ENCODE measurements at regions not wholly inside any gene's neighbourhood (a gene's known extent, or its start where the extent isn't known, plus 50 kb on each side); places are given as distances from the start of the nearest gene placed in this dataset.
"Not testable (repeated sequence)": the region's sequence is repeated elsewhere in the genome, so short reads cannot be mapped to it uniquely, and the experiment has no call there.

GRCh38 chr2:120646994-120647393, 88.7 kb upstream of the GLI2 start:
- H3K4me3 ChIP-seq = no peak overlapping the region
- WGBS, 4 donors = 71 to 82% (median 79%) methylated on average over 3 of the region's 3 CpGs
- TF ChIP-seq, protein P1, sequence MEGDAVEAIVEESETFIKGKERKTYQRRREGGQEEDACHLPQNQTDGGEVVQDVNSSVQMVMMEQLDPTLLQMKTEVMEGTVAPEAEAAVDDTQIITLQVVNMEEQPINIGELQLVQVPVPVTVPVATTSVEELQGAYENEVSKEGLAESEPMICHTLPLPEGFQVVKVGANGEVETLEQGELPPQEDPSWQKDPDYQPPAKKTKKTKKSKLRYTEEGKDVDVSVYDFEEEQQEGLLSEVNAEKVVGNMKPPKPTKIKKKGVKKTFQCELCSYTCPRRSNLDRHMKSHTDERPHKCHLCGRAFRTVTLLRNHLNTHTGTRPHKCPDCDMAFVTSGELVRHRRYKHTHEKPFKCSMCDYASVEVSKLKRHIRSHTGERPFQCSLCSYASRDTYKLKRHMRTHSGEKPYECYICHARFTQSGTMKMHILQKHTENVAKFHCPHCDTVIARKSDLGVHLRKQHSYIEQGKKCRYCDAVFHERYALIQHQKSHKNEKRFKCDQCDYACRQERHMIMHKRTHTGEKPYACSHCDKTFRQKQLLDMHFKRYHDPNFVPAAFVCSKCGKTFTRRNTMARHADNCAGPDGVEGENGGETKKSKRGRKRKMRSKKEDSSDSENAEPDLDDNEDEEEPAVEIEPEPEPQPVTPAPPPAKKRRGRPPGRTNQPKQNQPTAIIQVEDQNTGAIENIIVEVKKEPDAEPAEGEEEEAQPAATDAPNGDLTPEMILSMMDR (IDR thresholded peaks at IDR 0.05) = no peak
- TF ChIP-seq POLR2A (IDR thresholded peaks at IDR 0.05) = no peak
- no peak for DNase-seq
- intact Hi-C loops (cut with DNase I) = no loop called here
- no peaks in the 10 kb centered on the region for H3K36me3 ChIP-seq (replicated peaks in 1 of 2)
- no peak overlapping the region for H3K27ac ChIP-seq
- H3K27me3 ChIP-seq = no peaks in the 10 kb centered on the region
- H3K4me1 ChIP-seq (replicated peaks in 1 of 2) = no peaks in the 10 kb centered on the region
- no peaks in the 10 kb centered on the region for H3K9me3 ChIP-seq (replicated peaks in 1 of 3)

GRCh38 chr2:120647487-120647886, 88.2 kb upstream of the GLI2 start:
- no peaks in the 10 kb centered on the region for H3K4me1 ChIP-seq (replicated peaks in 1 of 2)
- H3K36me3 ChIP-seq (replicated peaks in 1 of 2) = no peaks in the 10 kb centered on the region
- no peak for TF ChIP-seq POLR2A (IDR thresholded peaks at IDR 0.05)
- TF ChIP-seq, protein P1 (IDR thresholded peaks at IDR 0.05) = no peak
- no peak overlapping the region for H3K4me3 ChIP-seq
- intact Hi-C loops (cut with DNase I) = no loop called here
- no peak overlapping the region for H3K27ac ChIP-seq
- 37 to 57% (median 49%) methylated on average over 6 of the region's 6 CpGs for whole genome bisulfite sequencing, 4 donors
- DNase-seq = no peak
- H3K9me3 ChIP-seq (replicated peaks in 1 of 3) = no peaks in the 10 kb centered on the region
- H3K27me3 ChIP-seq = no peaks in the 10 kb centered on the region

- DNase-seq; intact Hi-C loops (cut with DNase I); H3K27ac ChIP-seq; H3K27me3 ChIP-seq; H3K4me3 ChIP-seq; H3K9me3 ChIP-seq (replicated peaks in 1 of 3); H3K36me3 ChIP-seq (replicated peaks in 1 of 2); H3K4me1 ChIP-seq (replicated peaks in 1 of 2): not testable (repeated sequence)
- 78 to 90% (median 85%) methylated on average over 6 to 7 of the region's 7 CpGs for WGBS, 4 donors
These were observed 86.3 kb upstream of the GLI2 start for GRCh38 chr2:120649381-120649780.

- no peak for TF ChIP-seq POLR2A (IDR thresholded peaks at IDR 0.05)
- TF ChIP-seq, protein P1 (IDR thresholded peaks at IDR 0.05) = no peak
- intact Hi-C loops (cut with DNase I) = no loop called here
- H3K27ac ChIP-seq = no peak overlapping the region
- 67 to 83% (median 79%) methylated on average over 1 of the region's 1 CpG for WGBS, 4 donors
- no peaks in the 10 kb centered on the region for H3K4me1 ChIP-seq (replicated peaks in 1 of 2)
- no peak overlapping the region for H3K4me3 ChIP-seq
- H3K36me3 ChIP-seq (replicated peaks in 1 of 2) = no peaks in the 10 kb centered on the region
- peaks cover 9% of the 10 kb centered on the region for H3K27me3 ChIP-seq
- H3K9me3 ChIP-seq (replicated peaks in 1 of 3) = no peaks in the 10 kb centered on the region
- no peak for DNase-seq
These were observed 85.5 kb upstream of the GLI2 start for GRCh38 chr2:120650022-120650644.

DNA sequence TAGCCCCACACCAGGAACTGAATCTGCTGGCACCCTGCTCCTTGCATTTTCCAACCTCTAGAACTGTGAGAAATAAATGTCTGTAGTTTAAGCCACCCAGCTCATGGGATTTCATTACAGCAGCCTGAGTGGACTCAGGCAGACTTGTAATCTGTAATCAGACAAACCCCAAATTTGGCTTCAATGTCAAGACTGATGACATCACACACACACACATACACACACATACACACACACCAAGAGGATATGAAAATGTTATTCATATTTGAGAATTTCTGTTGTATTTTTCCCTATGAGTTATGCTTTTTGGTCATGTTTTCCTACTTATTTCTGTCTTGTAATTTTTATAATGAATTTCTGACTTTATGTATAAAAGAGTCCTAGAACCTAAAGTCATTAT, 83.8 kb upstream of the GLI2 start:
- no peaks in the 10 kb centered on the region for H3K9me3 ChIP-seq (replicated peaks in 1 of 3)
- intact Hi-C loops (cut with DNase I) = no loop called here
- H3K36me3 ChIP-seq (replicated peaks in 1 of 2) = no peaks in the 10 kb centered on the region
- H3K4me3 ChIP-seq = no peak overlapping the region
- H3K27ac ChIP-seq = no peak overlapping the region
- no peaks in the 10 kb centered on the region for H3K4me1 ChIP-seq (replicated peaks in 1 of 2)
- TF ChIP-seq, protein P1 (IDR thresholded peaks at IDR 0.05) = no peak
- TF ChIP-seq POLR2A (IDR thresholded peaks at IDR 0.05) = no peak
- peaks cover 9% of the 10 kb centered on the region for H3K27me3 ChIP-seq
- DNase-seq = no peak
